ENCODE measurements at regions not wholly inside any gene's neighbourhood (a gene's known extent, or its start where the extent isn't known, plus 50 kb on each side); places are given as distances from the start of the nearest gene placed in this dataset.
"Not testable (repeated sequence)": the region's sequence is repeated elsewhere in the genome, so short reads cannot be mapped to it uniquely, and the experiment has no call there.

DNA sequence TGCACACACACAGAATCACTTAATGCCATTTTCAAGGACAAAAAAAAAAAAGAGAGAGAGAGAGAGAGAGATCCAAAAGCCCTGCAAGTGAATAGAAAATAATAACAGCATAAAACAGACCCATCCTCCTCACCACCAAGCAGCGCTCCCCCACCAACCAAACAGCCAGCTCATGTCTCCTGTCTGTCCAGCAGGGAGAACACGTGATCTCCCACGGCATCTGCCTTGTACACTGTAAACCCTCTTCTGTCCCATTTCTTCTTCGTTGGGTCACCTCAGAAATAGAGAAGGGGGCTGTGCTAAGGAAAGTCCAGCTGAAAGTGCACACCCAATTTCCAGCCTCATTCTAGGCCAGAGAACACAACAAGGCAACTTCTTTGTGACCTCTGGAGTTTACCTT lies 222.5 kb downstream of the EXOC5 start:
- H3K4me3 ChIP-seq (ENCODE audit: low read length): no peak overlapping the region
- no peak for DNase-seq (ENCODE audit: low read depth)
- TF ChIP-seq, protein P1, sequence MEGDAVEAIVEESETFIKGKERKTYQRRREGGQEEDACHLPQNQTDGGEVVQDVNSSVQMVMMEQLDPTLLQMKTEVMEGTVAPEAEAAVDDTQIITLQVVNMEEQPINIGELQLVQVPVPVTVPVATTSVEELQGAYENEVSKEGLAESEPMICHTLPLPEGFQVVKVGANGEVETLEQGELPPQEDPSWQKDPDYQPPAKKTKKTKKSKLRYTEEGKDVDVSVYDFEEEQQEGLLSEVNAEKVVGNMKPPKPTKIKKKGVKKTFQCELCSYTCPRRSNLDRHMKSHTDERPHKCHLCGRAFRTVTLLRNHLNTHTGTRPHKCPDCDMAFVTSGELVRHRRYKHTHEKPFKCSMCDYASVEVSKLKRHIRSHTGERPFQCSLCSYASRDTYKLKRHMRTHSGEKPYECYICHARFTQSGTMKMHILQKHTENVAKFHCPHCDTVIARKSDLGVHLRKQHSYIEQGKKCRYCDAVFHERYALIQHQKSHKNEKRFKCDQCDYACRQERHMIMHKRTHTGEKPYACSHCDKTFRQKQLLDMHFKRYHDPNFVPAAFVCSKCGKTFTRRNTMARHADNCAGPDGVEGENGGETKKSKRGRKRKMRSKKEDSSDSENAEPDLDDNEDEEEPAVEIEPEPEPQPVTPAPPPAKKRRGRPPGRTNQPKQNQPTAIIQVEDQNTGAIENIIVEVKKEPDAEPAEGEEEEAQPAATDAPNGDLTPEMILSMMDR (IDR thresholded peaks at IDR 0.05; ENCODE audit: insufficient read depth, low read depth, low read length, missing control alignments): no peak

- not testable (repeated sequence) for DNase-seq (ENCODE audit: low read depth); H3K4me3 ChIP-seq (ENCODE audit: low read length)
Observed at GRCh38 chr14:57044101-57044973, 224.4 kb downstream of the EXOC5 start.

DNA sequence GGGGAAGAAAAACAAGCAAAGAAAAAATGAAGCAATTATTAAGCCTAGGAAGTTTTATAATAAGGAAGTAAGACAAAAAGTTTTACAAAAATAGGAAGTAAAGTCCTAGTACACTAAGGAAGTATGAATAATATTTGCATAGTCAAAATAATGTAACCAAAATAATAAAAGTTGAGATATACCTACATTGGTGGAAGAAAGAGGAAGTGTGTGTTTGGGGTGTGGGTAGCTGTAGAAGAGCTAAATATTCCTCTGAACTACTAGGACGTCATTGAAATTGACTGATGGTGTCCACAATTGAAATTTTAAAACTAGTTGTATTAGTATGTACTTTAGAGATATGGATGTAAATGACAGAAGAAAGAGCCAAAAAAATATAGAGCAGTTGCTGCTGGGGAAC lies 228.4 kb upstream of the OTX2 start:
- no peak for DNase-seq (ENCODE audit: low read depth)
- TF ChIP-seq, protein P1 (IDR thresholded peaks at IDR 0.05; ENCODE audit: insufficient read depth, low read depth, low read length, missing control alignments): no peak
- H3K4me3 ChIP-seq (ENCODE audit: low read length): no peak overlapping the region

GRCh38 chr14:57031474-57031873 lies 221.2 kb upstream of the OTX2 start:
- H3K4me3 ChIP-seq (ENCODE audit: low read length): no peak overlapping the region
- TF ChIP-seq, protein P1 (IDR thresholded peaks at IDR 0.05; ENCODE audit: insufficient read depth, low read depth, low read length, missing control alignments): no peak
- no peak for DNase-seq (ENCODE audit: low read depth)

GRCh38 chr14:57029620-57030253 lies 219.5 kb upstream of the OTX2 start:
- DNase-seq (ENCODE audit: low read depth): no peak
- H3K4me3 ChIP-seq (ENCODE audit: low read length): no peak overlapping the region
- TF ChIP-seq, protein P1 (IDR thresholded peaks at IDR 0.05; ENCODE audit: insufficient read depth, low read depth, low read length, missing control alignments): no peak

DNA sequence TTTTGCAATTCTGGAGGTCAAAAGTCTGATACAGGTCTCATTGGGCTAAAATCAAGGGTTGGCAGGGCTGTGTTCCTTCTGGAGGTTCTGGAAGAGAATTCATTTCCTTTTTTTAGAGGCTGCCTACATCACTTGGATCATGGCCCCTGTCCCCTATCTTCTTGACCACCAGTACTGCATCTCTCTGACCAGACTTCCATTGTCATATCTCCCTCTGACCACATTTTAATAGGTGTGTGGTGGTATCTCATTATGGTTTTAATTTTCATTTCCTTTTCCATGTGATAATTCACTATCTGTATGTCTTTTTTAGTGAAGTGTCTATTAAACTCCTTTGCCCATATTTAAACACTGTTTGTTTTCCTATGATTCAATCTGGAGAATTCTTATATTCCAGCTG lies 215.2 kb upstream of the OTX2 start:
- no peak for DNase-seq (ENCODE audit: low read depth)
- TF ChIP-seq, protein P1 (IDR thresholded peaks at IDR 0.05; ENCODE audit: insufficient read depth, low read depth, low read length, missing control alignments): no peak
- H3K4me3 ChIP-seq (ENCODE audit: low read length): no peak overlapping the region

GRCh38 chr14:57022608-57023007 lies 212.3 kb upstream of the OTX2 start:
- DNase-seq (ENCODE audit: low read depth): no peak
- no peak overlapping the region for H3K4me3 ChIP-seq (ENCODE audit: low read length)
- TF ChIP-seq, protein P1 (IDR thresholded peaks at IDR 0.05; ENCODE audit: insufficient read depth, low read depth, low read length, missing control alignments): no peak
